ENCODE measurements at regions not wholly inside any gene's neighbourhood (a gene's known extent, or its start where the extent isn't known, plus 50 kb on each side); places are given as distances from the start of the nearest gene placed in this dataset.
"Not testable (repeated sequence)": the region's sequence is repeated elsewhere in the genome, so short reads cannot be mapped to it uniquely, and the experiment has no call there.

GRCh38 chr21:27379354-27379753, 412.5 kb upstream of the ADAMTS5 start:
- no peak for DNase-seq

DNA sequence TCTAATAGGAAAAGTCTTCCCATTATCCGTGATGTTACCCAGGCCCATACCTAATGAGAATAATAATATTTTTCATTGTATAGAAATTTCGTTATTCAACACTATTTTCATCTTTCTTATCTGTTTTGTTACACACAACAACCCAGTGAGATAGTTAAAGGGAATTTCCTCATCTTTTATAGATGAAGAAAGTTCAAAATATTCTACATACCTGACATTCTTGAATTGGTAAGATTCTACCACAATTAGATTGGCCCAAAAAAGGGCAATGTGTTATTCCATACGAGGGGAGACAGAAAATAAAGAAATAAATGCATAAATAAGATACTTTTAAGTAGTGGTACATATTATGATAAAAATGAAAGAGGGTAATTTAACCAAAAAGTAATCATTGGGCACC, 405.5 kb upstream of the ADAMTS5 start:
- no peak for DNase-seq

GRCh38 chr21:27371975-27372331, 405.1 kb upstream of the ADAMTS5 start:
- no peak for DNase-seq

DNA sequence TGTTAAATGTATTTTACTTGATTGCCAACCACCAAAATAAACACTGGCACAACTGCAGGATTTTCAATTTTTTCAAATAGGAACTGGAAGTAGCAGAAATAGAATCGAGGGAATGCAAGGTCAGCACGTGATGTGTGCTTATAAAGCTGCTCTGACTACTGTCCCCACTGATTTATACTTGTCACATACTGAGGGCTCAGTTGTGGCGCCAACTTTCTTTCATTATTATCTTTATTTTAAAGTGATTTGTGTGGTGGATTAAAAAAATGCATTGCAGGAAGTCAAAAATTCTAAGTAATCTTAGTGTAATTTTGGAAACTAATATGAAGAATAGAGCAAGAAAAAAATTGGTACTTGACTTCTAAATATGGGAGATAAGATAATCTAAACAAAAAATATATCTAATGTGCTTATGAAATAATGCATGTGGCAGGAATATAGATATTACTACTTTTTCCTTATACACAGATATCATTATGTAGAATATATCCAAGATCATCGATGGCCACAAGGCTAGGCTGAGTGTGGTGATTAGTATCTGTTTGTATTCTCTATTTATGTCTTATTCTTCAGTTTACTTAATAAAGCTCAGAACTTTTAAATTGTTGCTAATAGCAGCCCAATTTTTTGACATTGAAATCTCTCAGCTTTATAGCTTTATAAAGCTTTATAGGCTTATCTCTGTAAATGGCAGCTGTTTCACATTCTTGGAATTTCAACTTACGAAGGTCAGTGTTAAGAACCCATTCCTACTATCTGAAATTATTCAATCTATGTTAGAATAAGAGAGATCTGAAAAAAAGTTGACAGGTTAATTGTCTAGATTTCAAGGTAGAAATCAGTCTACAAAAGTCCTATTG, 404.5 kb upstream of the ADAMTS5 start:
- DNase-seq: no peak

GRCh38 chr21:27369978-27370571, 403.2 kb upstream of the ADAMTS5 start:
- no peak for DNase-seq

DNA sequence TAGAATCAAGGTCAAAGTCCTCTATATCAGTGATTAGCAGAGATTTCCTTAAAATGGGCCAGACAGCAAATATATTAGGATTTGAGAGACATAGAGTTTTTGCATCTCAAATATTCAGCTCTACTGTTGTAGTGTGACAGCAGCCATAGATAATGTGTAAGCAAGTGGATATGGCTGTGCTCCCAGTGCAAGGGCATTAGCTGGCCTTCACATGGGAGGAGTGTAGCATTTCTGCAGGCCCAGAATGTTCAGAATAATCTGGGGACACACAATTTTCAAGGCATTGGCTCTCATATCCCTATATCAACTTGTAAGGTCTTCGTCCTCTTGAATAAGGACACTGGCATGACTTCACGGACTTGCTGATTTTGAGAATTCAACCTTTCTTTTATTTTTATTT, 402.3 kb upstream of the ADAMTS5 start:
- DNase-seq: no peak

DNA sequence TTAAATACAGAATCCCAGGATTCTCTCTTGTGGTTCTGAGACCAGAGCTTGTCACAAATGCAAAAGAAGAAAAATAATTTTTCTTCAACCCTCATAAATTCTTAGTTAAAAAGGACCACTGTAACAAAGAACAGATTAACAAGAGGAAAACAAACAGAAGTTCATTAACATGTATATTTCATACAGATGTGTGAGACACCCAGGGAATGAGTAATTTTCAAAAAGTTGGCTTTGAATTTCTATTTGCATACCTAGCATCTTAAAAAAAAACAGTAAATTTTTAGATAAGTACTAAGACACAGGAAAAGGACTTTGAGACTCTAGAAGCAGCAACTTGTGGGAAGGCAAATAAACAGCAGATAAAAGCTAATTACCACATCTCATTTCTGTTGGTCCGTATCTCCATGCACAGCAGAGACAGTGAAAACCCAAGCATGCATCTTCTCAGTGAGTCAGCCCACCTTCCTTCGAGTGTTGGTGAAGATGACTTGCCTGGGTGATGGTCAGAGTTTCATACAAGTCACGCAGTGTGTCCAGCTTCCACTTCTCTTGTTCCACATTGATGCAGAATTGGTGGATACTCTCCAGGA, 399.9 kb upstream of the ADAMTS5 start:
- no peak for DNase-seq

GRCh38 chr21:27366036-27366435, 399.1 kb upstream of the ADAMTS5 start:
- DNase-seq: no peak

DNA sequence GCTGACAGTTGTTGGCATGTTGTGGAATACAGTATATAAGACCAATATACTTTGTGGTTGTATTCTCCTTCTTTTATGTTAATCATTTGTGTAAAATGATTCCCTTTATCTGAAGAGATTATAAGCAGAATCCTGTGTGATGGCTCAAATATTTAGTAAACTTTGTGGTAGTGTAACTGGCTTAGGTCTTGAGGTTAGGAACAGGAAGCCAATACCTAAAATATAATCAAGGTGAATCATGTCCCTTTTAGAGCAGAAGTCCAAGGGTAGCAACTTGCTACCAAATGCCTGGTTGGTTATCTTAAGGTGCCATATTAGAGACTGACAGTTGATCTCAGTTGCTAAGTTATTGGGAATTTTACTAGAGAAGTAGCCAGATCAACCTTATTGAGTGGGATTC, 398.5 kb upstream of the ADAMTS5 start:
- no peak for DNase-seq

DNA sequence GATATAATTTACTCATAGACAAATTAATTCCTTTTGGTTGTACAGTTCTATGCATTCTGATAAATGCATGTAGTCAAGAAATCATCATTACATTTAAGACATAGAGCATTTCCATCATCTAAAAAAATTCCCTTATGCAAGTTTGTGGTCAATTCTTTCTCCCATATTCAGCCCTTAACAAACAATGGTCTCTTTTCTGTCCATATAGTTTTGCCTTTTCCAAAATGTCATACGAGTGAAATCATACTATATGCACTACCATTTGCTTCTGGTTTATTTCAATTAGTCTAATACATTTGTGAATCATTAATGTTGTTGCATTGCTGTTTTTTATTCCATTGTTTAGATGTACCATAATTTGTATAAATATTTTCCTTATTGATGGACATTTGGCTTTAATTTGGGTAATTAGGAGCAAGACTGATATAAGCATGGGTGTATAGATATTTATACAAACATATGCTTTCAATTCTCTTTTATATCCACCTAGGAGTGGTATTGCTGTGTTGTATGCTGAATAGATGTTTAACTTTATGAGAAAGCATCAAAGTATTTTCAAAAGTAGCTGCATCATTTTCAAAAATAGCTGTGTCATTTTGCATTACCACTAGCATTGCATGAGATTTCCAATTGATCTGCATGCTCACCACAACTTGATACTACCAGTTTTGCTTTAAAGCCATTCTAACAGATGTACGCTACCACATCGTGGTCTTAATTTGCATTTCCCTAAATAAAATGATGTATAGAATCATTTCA, 397.0 kb upstream of the ADAMTS5 start:
- no peak for DNase-seq

DNA sequence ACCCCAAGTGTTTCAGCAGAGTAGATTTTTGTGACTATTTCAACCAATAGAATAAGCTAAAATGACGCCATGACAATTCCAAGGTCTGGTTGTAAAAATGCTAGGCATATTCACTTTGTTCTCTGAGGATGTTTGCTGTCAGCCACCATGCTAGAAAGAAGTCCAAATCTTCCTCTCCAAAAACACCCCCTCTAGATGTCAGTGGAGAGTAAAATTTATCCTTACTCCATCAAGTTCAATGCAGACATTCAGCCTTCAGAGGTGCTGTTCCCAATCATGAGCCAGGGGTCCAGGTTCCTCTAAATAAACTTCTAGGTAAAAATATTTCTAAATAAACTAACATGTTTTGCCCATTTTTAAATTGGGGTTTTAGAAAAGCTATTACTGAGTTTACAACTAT, 395.4 kb upstream of the ADAMTS5 start:
- no peak for DNase-seq

DNA sequence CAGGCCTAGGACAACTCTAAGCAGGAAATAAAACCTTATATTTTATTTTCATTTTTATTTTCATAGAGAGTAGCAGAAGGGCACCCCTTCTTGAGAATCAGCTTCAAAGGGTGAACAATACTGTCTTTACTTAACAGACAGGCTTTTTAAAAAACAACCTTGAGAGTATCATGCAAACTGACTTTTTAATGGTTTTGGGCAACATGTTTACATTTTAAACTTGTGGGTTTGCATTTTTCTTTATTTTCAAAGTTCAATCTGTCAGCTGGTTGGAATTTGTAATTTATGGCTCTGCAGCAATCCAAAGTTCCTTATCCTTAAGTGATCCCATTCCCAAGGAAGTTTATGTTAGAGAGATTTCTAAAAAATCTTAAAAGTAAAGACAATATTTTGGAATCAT, 392.3 kb upstream of the ADAMTS5 start:
- no peak for DNase-seq

GRCh38 chr21:27352885-27353284, 386.0 kb upstream of the ADAMTS5 start:
- DNase-seq: no peak

DNA sequence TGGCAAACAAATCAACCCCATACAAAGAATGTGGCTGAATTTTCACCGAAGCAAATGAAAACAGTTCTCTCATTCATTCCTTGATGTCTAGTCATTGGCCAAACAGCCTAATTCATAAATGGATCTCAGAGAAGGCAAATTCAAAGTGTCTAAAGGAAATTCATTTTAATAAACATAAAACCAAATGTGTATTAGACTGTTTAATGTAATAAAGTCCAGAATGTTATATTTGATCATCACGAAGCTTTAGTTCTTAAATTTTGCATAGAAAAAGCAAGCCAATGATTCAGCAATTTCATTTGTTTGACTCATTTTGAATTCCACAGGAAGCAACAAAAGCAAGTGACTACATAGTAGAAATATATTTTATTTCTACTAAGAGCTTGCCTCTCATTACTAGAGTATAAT, 379.2 kb upstream of the ADAMTS5 start:
- no peak for DNase-seq

- DNase-seq: no peak
These were observed 373.0 kb upstream of the ADAMTS5 start for GRCh38 chr21:27339902-27340301.

GRCh38 chr21:27338007-27338406, 371.1 kb upstream of the ADAMTS5 start:
- DNase-seq: not testable (repeated sequence)

DNA sequence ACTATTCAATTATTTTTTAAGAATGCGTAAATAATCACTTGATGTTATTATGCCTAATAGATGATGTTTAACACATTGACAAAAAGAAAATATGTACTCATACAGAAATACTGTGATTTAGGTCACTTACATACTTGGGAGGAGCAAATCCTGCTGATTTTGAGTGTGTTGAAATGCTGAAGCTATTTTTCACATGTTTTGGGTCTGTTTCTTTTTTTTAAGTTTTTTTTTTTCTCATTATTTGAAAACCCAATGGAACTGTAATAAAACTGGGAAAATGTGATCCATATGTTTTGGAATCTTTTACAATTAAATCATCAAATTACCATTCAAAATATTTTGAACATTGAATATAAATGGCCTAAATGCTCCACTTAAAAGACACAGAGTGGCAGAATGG, 366.2 kb upstream of the ADAMTS5 start:
- DNase-seq: no peak

GRCh38 chr21:27329255-27329851, 362.5 kb upstream of the ADAMTS5 start:
- no peak for DNase-seq

GRCh38 chr21:27326301-27326700, 359.4 kb upstream of the ADAMTS5 start:
- no peak for DNase-seq

DNA sequence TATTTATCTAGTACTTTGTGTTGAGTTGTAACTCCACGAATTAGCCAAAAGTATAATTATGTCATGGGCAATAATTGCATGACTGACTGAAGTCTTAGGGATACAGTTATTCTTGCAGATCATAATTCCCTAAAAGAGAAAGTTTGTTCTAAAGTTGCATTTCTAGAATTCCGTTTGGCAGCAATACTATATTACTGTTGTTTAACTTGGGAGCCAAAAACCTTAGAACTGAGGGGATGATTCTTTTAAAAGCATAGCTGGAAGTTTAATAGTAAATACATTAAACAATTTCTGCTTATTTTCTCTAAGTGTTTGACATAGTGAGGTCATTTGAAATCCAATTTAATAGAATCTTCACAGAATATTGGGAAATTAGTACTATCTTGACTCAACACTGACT, 356.4 kb upstream of the ADAMTS5 start:
- no peak for DNase-seq

DNA sequence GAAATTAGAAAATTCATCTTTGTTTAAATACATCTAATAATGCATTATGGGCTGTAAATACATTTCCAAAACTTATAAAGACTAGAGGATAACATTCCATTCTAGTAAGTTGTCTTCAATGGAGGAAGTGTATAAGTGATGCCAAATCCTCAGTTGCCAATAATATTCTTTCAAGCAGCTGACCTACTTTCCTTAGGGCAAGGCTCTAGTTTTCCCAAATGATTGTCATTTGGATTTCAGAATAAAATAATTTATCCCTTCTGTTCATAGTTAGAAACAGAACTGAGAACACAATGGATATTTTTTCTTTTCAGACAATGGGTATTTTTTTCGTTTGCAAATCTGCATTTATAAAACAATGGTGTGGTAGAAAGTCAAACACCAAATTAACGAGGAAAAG, 354.9 kb upstream of the ADAMTS5 start:
- DNase-seq: no peak

GRCh38 chr21:27320868-27321267, 354.0 kb upstream of the ADAMTS5 start:
- DNase-seq: no peak

DNA sequence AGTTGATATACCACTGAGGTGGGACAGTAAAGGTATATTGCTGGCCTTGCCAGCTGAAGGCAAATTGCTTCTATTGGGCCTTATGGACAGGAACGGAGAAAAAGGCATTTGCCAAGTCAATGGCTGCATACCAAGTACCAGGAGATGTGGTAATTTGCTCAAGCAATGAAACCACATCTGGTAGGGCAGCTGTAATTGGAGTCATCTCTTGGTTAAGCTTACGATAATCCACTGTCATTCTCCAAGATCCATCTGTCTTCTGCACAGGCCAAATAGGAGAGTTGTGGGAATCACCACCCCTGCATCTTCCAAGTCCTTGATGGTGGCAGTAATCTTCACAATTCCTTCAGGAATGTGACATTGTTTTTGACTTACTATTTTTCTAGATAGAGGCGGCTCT, 350.7 kb upstream of the ADAMTS5 start:
- DNase-seq: not testable (repeated sequence)
